ENCODE measurements at regions not wholly inside any gene's neighbourhood (a gene's known extent, or its start where the extent isn't known, plus 50 kb on each side); places are given as distances from the start of the nearest gene placed in this dataset.

DNA sequence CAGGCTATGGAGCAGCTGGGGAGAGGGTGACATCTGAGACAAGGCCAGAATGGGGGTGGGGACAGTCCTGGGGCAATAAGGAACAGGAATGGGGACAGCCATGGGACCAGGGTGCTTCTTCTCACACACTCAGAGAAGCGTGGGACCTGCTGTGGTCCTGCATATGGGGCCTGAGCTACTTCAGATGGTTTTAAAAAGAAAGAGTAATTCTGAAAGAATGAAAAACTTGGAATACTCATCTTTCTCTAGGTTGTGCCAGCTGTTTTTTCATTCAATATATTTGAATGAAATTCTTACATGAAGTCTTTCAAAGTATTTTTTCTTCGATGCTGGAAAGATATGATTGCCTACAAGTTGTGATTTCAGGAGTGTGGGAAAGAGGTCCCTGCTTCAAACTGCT is 227.5 kb upstream of the APCDD1 start:
- Histone ChIP-seq H3T11ph (ENCODE audit: low read length) (no peak overlapping the region), H2AFZ (ENCODE audit: low read length) (no peak overlapping the region), H3K79me1 (ENCODE audit: insufficient read depth, low read depth, low read length, poor library complexity, severe bottlenecking) (no peaks in the 10 kb centered on the region), H3K4me1 (ENCODE audit: insufficient read depth, low read length) (no peaks in the 10 kb centered on the region), H4K8ac (replicated peaks; ENCODE audit: insufficient read length, low read depth, low read length) (no peak overlapping the region), H4K20me1 (ENCODE audit: control insufficient read depth, insufficient read depth, insufficient read length) (no peaks in the 10 kb centered on the region), H3K18ac (ENCODE audit: insufficient read length, low read depth, low read length) (no peak overlapping the region), H3K9ac (ENCODE audit: extremely low read depth, insufficient read length, low read length) (no peak overlapping the region), H2BK120ac (ENCODE audit: low read depth, low read length, poor library complexity, severe bottlenecking) (no peak overlapping the region), H3K56ac (ENCODE audit: insufficient read length, low read depth, low read length) (no peak overlapping the region), H4K91ac (ENCODE audit: insufficient read length, low read depth, low read length) (no peak overlapping the region), H3K23me2 (ENCODE audit: insufficient read length, low read depth, low read length, poor library complexity, severe bottlenecking) (no peaks in the 10 kb centered on the region), H3K79me2 (ENCODE audit: insufficient read depth, low read length) (no peaks in the 10 kb centered on the region), H3K23ac (ENCODE audit: insufficient read length, low read depth, low read length) (no peak overlapping the region), H3K9me3 (ENCODE audit: control insufficient read depth, low read depth, low read length) (peaks cover 10% of the 10 kb centered on the region), H3K27me3 (ENCODE audit: insufficient read depth, low read length) (no peaks in the 10 kb centered on the region), H3K4ac (ENCODE audit: low read depth, low read length) (no peak overlapping the region), H3K14ac (ENCODE audit: insufficient read depth, low read length) (no peak overlapping the region; the same call in 1 of the 2 replicates), H3K4me2 (ENCODE audit: insufficient read depth, insufficient read length, low read length) (no peak overlapping the region), H2BK20ac (ENCODE audit: low read depth, low read length, poor library complexity, severe bottlenecking) (no peak overlapping the region), H2BK12ac (ENCODE audit: insufficient read length, low read depth, low read length) (no peak overlapping the region), H3K27ac (ENCODE audit: insufficient read length, low read depth, low read length) (no peak overlapping the region), H4K5ac (ENCODE audit: insufficient read length, low read depth, low read length) (no peak overlapping the region), H2BK5ac (ENCODE audit: insufficient read length, low read length) (no peak overlapping the region), H2BK15ac (ENCODE audit: low read depth, low read length) (no peak overlapping the region), H2AK5ac (ENCODE audit: insufficient read length, low read length) (no peak overlapping the region)
- Mint-ChIP-seq H3K9me3 (peaks cover 31 to 43% of the 10 kb centered on the region in 2 experiments), H3K4me1 (peaks cover 9 to 12% of the 10 kb centered on the region in 2 experiments; a peak in 3 of 4 replicates), H3K36me3 (ENCODE audit: insufficient read depth in 1 of 3, low read depth in 3 of 3) (peaks cover 13 to 34% (median 15%) of the 10 kb centered on the region in 3 experiments), H3K27me3 (ENCODE audit: low read depth) (peaks cover 4% of the 10 kb centered on the region; the same call in 1 of the 2 replicates), H3K4me3 (no peak overlapping the region), H3K27ac (peak overlapping the region; percentile 57 to 90 (median 68); a peak in 2 of 7 replicates)
- DNase-seq, result no peak
- no CpG with 5 or more reads among the region's 2 CpGs for WGBS (ENCODE audit: extremely low coverage, insufficient read length, low lambda C conversion rate)
- TF ChIP-seq CTCF (conservative IDR thresholded peaks at IDR 0.05), result no peak

All from H9 (cell line).